ENCODE measurements at regions not wholly inside any gene's neighbourhood (a gene's known extent, or its start where the extent isn't known, plus 50 kb on each side); places are given as distances from the start of the nearest gene placed in this dataset.
"Not testable (repeated sequence)": the region's sequence is repeated elsewhere in the genome, so short reads cannot be mapped to it uniquely, and the experiment has no call there.

DNA sequence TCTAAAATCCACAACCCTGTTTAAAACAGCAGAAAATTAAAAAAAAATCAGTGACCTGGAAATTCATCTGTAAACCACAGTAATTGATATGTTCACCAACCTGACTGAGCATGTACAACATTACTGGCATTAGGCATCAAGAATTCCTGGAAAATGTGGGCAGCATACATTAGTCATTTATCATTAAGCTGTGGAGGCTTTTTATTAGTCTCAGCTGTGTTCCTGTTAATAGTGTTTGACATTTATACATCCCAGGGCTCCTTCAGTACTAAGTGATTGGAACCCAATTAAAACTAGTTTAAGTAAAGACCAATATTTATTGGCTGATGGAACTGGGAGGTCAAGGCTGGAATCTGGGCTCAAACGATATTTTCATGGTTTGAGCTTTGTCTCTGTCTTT lies 227.3 kb upstream of the GIMD1 start:
- ATAC-seq (replicated peaks in 1 of 2): no peak
- H3K36me3 Mint-ChIP-seq (ENCODE audit: insufficient read depth in 2 of 2): no peaks in the 10 kb centered on the region
- H3K9me3 Mint-ChIP-seq: peaks cover 0 to 3% of the 10 kb centered on the region in 2 donors
- no peaks in the 10 kb centered on the region for H3K27me3 Mint-ChIP-seq (ENCODE audit: low read depth)
- H3K27ac Mint-ChIP-seq: no peak overlapping the region
- H3K4me1 Mint-ChIP-seq (ENCODE audit: low read depth): no peaks in the 10 kb centered on the region
- DNase-seq: no peak
- no peak overlapping the region for H3K4me3 Mint-ChIP-seq

DNA sequence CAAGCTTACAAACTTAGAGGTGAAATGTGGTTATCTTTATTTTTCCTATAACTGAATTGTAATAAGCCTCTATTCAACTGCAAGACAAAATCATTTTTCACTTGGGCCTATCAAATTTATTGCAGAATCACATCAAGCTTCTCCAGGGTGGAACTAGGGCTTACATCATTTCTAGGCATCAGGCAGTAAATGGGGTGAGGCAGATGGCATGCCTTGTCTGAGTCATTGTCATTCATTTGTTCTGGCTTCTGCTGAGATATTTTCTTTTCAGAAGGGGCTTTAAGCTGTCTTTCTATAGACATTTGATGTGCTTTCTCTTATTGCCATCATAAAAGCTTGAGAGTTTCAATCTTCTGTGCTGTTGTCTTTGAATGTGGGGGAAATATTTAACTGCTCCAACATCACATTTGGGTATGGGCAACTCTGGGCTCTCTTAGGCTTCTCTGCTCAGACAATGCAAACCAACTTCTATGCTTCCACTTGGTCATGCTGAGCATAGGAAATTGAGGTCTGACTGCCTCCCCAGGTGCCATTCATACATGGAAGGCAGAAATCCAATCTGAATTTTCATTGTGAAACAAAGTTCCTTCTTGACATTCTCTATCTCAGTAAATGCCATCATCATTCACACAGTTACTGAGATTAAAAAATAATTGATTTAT lies 225.8 kb upstream of the GIMD1 start:
- no peak overlapping the region for H3K27ac Mint-ChIP-seq

DNA sequence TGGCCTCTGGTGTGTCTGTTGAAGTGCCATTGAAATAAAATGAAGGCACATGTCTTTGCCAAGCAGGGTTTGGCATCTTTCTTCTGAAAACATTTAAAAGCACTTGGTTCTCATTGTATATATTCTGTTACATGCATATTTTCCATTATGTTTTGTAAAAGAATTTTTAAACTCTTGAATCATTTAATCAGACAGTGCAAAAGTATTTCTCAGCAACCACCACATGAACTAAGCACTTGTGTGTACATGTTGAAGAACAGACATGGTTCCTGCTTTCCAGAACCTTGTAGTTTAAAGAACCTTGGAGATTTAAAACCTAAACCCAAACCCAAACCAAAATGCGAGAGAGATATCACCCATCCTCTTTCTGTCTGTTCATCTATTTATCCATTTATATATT lies 220.3 kb upstream of the GIMD1 start:
- Mint-ChIP-seq H3K4me3 (no peak overlapping the region), H3K27me3 (ENCODE audit: low read depth) (no peaks in the 10 kb centered on the region), H3K36me3 (ENCODE audit: insufficient read depth in 2 of 2) (no peaks in the 10 kb centered on the region), H3K27ac (no peak overlapping the region), H3K4me1 (ENCODE audit: low read depth) (no peaks in the 10 kb centered on the region), H3K9me3 (peaks cover 0 to 3% of the 10 kb centered on the region in 2 donors)
- ATAC-seq (replicated peaks in 1 of 2) (no peak), DNase-seq (no peak)

More for the DNA sequence above, 225.8 kb upstream of the GIMD1 start:
- no peak for DNase-seq
- no peaks in the 10 kb centered on the region for H3K4me1 Mint-ChIP-seq (ENCODE audit: low read depth)
- no peak overlapping the region for H3K4me3 Mint-ChIP-seq
- H3K27me3 Mint-ChIP-seq (ENCODE audit: low read depth): no peaks in the 10 kb centered on the region
- no peak for ATAC-seq (replicated peaks in 1 of 2)
- H3K36me3 Mint-ChIP-seq (ENCODE audit: insufficient read depth in 2 of 2): no peaks in the 10 kb centered on the region
- peaks cover 0 to 6% of the 10 kb centered on the region in 2 donors for H3K9me3 Mint-ChIP-seq

DNA sequence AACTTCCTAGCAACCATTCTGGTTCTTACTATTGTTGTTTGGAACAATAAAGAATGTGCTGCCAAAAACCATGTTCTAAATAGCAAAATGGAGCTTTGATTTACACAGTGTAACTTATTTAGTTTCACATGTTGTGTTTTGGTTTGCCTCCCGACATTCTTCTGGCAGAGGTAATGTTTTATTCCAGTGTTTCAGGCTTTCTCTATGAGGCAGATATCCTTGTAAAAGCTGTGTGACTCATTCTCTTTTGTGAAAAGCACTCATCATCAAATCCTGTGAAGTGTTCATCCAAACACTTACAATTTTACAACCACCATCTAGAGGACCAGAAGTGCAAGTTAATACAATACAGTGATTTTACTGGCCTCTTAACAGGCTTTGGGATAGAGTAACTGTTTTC lies 219.0 kb upstream of the GIMD1 start:
- Mint-ChIP-seq H3K27me3 (ENCODE audit: low read depth) (no peaks in the 10 kb centered on the region), H3K36me3 (ENCODE audit: insufficient read depth in 2 of 2) (no peaks in the 10 kb centered on the region), H3K4me1 (ENCODE audit: low read depth) (no peaks in the 10 kb centered on the region), H3K27ac (no peak overlapping the region), H3K9me3 (peaks cover 0 to 3% of the 10 kb centered on the region in 2 donors), H3K4me3 (no peak overlapping the region)
- ATAC-seq (replicated peaks in 1 of 2): no peak
- DNase-seq: no peak

DNA sequence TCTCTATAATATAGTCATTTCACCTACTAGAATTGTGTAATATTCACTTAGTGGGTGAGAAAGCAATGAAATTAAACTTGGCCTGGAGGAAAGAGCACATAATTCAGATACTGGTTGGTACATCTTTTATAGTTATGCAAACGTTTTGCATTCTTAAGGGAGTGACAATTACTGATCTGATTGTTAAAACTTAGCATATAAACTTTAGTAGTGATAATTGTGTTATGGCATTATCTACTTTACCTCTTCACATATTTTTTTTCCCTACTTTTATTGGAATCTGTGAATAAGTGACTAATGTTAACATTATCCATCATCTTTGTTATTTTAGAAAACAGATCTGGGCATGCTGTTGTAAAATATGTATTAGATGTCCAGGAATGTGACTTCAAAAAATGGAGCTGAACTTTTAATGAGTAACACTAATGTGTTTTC lies 217.4 kb upstream of the GIMD1 start:
- Mint-ChIP-seq H3K27me3 (ENCODE audit: low read depth) (no peaks in the 10 kb centered on the region), H3K4me3 (no peak overlapping the region), H3K36me3 (ENCODE audit: insufficient read depth in 2 of 2) (no peaks in the 10 kb centered on the region), H3K9me3 (peaks cover 0 to 3% of the 10 kb centered on the region in 2 donors), H3K27ac (no peak overlapping the region), H3K4me1 (ENCODE audit: low read depth) (no peaks in the 10 kb centered on the region)
- ATAC-seq (replicated peaks in 1 of 2) (no peak), DNase-seq (no peak)

DNA sequence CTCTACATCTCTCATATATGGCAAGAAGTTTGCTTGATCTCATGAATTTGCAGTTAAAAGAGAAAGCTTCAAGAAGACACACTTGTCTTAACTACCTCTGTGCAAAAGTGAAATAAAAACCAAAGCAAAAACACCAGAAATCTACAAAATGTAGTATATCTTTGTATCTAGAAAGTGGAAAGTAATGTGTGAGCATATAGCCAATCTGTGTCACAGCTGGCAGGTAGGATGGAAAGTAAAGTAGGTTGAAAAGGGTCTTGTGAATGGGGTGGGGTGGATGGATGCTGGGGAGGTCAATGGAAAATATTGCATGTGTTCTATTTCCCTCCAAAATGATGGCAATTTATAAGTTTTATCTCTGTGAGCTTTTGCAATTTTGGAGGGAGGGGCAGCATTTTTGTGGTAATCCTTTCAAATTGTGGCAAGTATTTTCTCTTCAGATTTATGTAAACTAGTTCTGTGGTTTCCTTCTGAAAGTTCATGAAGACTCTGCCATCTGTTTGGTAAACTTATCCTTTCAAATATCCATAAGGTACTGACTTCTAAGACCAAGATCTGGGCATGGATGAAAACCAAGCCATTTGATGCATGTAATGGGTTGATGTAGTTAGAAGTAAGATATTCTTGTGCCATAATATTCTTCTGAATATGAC lies 215.9 kb upstream of the GIMD1 start:
- no peak for ATAC-seq (replicated peaks in 1 of 2)
- Mint-ChIP-seq H3K27ac (no peak overlapping the region), H3K9me3 (no peaks in the 10 kb centered on the region), H3K4me3 (no peak overlapping the region), H3K36me3 (ENCODE audit: insufficient read depth in 2 of 2) (no peaks in the 10 kb centered on the region), H3K4me1 (ENCODE audit: low read depth) (no peaks in the 10 kb centered on the region), H3K27me3 (ENCODE audit: low read depth) (no peaks in the 10 kb centered on the region)
- no peak for DNase-seq

DNA sequence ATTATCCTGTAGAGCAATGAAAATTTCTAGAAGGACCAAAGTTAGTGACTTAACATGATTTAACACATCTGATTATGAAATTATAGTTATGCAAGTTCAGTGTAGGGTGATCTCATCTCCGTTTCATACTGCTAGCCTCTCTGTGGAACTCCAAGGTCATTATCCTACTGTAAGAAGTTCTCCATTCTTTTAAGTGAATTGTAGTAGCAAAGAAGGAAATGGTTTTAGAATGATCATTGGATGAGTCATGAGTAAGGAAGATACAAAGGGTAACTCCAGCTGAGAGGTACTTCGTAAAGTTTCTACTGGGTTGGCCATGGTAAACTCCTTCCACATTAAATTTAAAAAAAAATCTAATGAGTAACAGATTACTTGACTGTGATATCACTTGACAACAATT lies 215.0 kb upstream of the GIMD1 start:
- Mint-ChIP-seq H3K4me1 (ENCODE audit: low read depth) (no peaks in the 10 kb centered on the region), H3K27ac (no peak overlapping the region), H3K27me3 (ENCODE audit: low read depth) (no peaks in the 10 kb centered on the region), H3K36me3 (ENCODE audit: insufficient read depth in 2 of 2) (no peaks in the 10 kb centered on the region), H3K9me3 (no peaks in the 10 kb centered on the region), H3K4me3 (no peak overlapping the region)
- ATAC-seq (replicated peaks in 1 of 2) (no peak), DNase-seq (no peak)

DNA sequence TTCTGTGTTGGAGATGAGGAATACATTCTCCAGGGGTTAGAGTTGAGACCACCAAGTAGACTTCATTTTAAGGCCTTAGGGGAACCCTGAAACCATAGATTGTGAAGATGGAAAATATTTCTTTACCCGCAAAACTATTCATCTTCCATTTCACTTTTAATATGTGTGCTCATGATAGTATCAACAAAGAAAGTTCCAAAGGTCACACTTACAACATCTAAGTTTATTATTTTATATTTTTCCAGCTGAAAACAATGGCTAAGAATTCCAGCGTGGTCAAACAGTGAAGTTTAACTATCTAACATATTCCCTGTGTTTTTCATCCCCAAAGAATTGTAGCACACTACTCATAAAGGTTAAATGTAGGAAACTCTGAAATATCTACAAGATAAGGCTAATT lies 214.5 kb upstream of the GIMD1 start:
- Mint-ChIP-seq H3K27me3 (ENCODE audit: low read depth) (no peaks in the 10 kb centered on the region), H3K36me3 (ENCODE audit: insufficient read depth in 2 of 2) (no peaks in the 10 kb centered on the region), H3K9me3 (no peaks in the 10 kb centered on the region), H3K4me1 (ENCODE audit: low read depth) (no peaks in the 10 kb centered on the region), H3K27ac (no peak overlapping the region), H3K4me3 (no peak overlapping the region)
- no peak for DNase-seq
- ATAC-seq (replicated peaks in 1 of 2): no peak

DNA sequence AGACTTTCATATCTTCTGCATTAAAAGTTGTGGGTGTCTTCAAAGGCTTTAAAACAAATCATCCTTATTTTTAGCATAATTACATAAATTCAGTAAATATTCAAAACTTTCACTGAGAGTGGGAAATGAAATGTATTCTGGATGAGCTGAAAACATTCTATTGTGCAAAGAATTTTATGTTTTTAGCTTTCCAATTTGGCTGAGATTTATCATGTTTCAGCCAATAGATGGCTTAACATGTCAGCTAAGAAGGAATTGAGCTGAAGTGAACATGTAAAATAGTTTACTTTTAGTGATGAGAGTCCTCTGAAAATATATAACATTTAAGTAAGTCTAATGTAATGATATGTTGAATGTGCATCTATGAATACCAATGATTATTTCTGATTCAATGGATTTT lies 213.5 kb upstream of the GIMD1 start:
- Mint-ChIP-seq H3K27ac (no peak overlapping the region), H3K4me3 (no peak overlapping the region), H3K27me3 (ENCODE audit: low read depth) (no peaks in the 10 kb centered on the region), H3K9me3 (no peaks in the 10 kb centered on the region), H3K36me3 (ENCODE audit: insufficient read depth in 2 of 2) (peaks cover 0 to 1% of the 10 kb centered on the region in 2 donors), H3K4me1 (ENCODE audit: low read depth) (no peaks in the 10 kb centered on the region)
- ATAC-seq (replicated peaks in 1 of 2): no peak
- DNase-seq: no peak

DNA sequence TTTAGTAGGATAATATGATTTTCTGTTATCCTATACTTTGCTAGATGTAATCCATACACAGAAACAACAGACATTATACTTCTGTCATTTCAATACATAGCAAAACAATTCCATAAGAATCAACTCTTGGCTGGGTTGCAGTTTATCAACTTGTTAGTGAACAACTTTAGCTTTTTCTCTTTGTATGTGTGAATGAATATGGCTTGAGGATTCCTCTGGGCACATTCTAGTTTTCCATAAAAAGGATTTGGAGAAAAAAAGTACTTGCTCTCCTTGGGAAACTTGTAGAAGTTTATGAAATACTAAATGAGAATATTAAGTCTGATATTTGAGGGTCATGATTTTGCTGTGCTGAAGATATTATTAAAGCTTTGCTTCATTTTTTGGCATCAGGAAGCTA lies 210.7 kb upstream of the GIMD1 start:
- no peaks in the 10 kb centered on the region for H3K27me3 Mint-ChIP-seq (ENCODE audit: low read depth)
- H3K36me3 Mint-ChIP-seq (ENCODE audit: insufficient read depth in 2 of 2): peaks cover 0 to 1% of the 10 kb centered on the region in 2 donors
- no peaks in the 10 kb centered on the region for H3K4me1 Mint-ChIP-seq (ENCODE audit: low read depth)
- no peak for DNase-seq
- ATAC-seq (replicated peaks in 1 of 2): no peak
- H3K9me3 Mint-ChIP-seq: no peaks in the 10 kb centered on the region
- no peak overlapping the region for H3K4me3 Mint-ChIP-seq
- H3K27ac Mint-ChIP-seq: no peak overlapping the region

DNA sequence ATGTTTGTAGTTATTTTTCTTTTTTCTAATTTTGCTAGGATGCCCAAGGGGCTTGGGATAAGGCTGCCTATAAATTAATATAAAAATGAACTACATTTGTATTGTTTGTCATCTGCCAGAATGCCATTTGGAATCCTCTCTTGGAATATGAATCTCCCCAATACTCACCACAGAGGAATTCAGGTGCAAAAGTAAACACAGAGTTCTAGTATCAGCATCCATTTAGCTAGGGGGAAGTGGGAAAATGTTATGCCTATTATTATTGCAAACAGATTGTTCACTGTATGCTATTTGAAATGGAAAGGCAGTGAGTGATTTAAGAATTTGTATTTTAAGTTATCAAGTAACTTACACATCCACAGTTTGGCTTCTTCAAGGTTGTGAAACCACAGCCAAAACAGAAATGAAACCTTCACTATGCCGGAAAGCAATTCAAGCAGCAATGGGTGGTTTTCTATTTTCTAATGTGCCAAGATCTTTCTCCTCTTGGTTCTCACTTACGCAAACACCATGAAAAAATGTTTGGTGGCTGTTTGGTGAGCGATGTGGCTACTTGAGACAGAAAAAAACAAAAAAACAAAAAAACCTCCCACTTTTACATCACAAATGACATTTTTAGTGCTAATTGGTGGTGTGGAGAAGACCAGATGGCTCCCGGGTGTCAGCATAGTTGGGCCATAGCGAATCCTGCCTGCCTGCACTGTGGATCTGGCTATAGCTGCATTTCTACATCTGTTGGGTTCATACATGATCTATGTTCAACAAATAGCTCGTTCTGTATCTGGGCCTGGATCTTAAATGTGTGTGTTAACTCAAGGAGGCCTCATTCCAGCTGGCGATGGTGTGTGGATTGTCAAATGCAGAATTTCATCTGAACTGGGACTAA lies 200.8 kb upstream of the GIMD1 start:
- H3K9me3 Mint-ChIP-seq: peaks cover 2 to 6% of the 10 kb centered on the region in 2 donors
- no peak overlapping the region for H3K4me3 Mint-ChIP-seq
- H3K27ac Mint-ChIP-seq: no peak overlapping the region
- H3K27me3 Mint-ChIP-seq (ENCODE audit: low read depth): no peaks in the 10 kb centered on the region
- H3K4me1 Mint-ChIP-seq (ENCODE audit: low read depth): no peaks in the 10 kb centered on the region
- no peaks in the 10 kb centered on the region for H3K36me3 Mint-ChIP-seq (ENCODE audit: insufficient read depth in 2 of 2)
- DNase-seq (no peak), ATAC-seq (replicated peaks in 1 of 2) (no peak)

DNA sequence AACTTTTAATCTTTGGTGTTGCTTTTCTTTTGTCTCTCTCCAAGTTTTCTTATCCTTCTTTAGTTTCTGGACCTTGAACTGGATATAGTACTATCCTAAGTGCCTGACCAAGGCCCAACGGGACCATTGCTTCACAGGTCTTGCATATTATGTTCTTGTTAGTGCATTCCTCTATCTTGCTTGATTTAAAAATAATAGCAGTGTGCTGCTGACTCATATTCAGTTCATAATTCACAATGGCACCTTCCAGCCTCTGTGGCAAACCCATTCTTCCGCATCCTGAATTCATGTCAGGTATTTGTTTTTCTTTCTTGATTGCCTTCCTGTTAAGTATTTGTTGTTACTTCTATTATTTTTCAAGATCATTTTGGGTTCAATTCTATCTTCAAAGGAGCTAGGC lies 197.1 kb upstream of the GIMD1 start:
- H3K9me3 Mint-ChIP-seq: peaks cover 10 to 15% of the 10 kb centered on the region in 2 donors
- H3K36me3 Mint-ChIP-seq (ENCODE audit: insufficient read depth in 2 of 2): peaks cover 2 to 5% of the 10 kb centered on the region in 2 donors
- no peak overlapping the region for H3K27ac Mint-ChIP-seq
- DNase-seq: no peak
- H3K27me3 Mint-ChIP-seq (ENCODE audit: low read depth): no peaks in the 10 kb centered on the region
- ATAC-seq (replicated peaks in 1 of 2): no peak
- no peak overlapping the region for H3K4me3 Mint-ChIP-seq
- no peaks in the 10 kb centered on the region for H3K4me1 Mint-ChIP-seq (ENCODE audit: low read depth)

DNA sequence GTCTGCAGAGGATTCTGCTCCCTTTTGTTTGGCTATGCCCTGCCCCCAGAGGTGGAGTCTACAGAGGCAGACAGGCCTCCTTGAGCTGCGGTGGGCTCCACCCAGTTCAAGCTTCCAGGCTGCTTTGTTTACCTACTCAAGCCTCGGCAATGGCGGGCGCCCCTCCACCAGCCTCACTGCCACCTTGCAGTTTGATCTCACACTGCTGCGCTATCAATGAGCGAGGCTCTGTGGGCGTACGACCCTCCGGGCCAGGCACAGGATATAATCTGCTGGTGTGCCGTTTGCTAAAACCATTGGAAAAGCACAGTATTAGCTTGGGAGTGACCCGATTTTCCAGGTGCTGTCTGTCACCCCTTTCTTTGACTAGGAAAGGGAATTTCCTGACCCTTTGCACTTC lies 195.1 kb upstream of the GIMD1 start:
- not testable (repeated sequence) for H3K4me1 Mint-ChIP-seq (ENCODE audit: low read depth); H3K27ac Mint-ChIP-seq; ATAC-seq (replicated peaks in 1 of 2); H3K36me3 Mint-ChIP-seq (ENCODE audit: insufficient read depth in 2 of 2); H3K4me3 Mint-ChIP-seq; DNase-seq; H3K27me3 Mint-ChIP-seq (ENCODE audit: low read depth)
- peaks cover 9 to 11% of the 10 kb centered on the region in 2 donors for H3K9me3 Mint-ChIP-seq

Data from activated T-cell treated with anti-CD3 and anti-CD28 coated beads, Interleukin-2, amount 50 U/mL, for 72 hours (primary cell).